ENCODE measurements at regions not wholly inside any gene's neighbourhood (a gene's known extent, or its start where the extent isn't known, plus 50 kb on each side); places are given as distances from the start of the nearest gene placed in this dataset.

DNA sequence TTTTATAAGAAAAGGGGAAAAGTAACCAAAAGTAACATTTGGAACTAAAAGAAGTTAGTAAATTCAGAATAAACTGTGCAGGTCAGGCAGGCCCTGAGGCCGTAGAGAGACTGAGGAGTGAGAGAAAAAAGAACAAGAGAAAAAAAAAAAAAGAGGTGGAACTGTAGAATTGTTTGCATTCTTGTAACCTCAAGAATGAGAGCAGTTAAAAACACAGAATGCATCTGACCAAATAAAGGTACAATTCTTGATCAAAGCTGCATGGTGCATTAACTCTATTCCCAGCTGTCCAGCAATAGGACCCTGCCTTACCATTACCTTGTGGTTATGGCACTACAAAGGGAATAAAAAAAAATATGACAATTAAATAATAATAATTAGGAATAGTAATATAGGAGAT lies 170.1 kb upstream of the SEMA3A start:
- H3K9me3 ChIP-seq (ENCODE audit: insufficient read depth, low read length, severe bottlenecking): no peaks in the 10 kb centered on the region
- DNase-seq (no peak), ATAC-seq (ENCODE audit: insufficient read depth, low read depth) (no peak)
- H3K27ac ChIP-seq (ENCODE audit: low read length): no peak overlapping the region
- no peaks in the 10 kb centered on the region for H3K36me3 ChIP-seq (ENCODE audit: insufficient read depth, low read length)
- no peak overlapping the region for H3K4me2 ChIP-seq (ENCODE audit: insufficient read depth, low read length)
- no peak overlapping the region for H3K4me3 ChIP-seq (ENCODE audit: low read depth in 1 of 2, low read length in 2 of 2)
- H3K4me1 ChIP-seq (ENCODE audit: insufficient read depth, low read length): no peaks in the 10 kb centered on the region
- no peak overlapping the region for H2AFZ ChIP-seq (ENCODE audit: low read depth, low read length)
- no peaks in the 10 kb centered on the region for H4K20me1 ChIP-seq (ENCODE audit: insufficient read depth, low read length)
- H3K79me2 ChIP-seq (ENCODE audit: insufficient read depth, low read length): no peaks in the 10 kb centered on the region
- no peaks in the 10 kb centered on the region for H3K27me3 ChIP-seq (ENCODE audit: insufficient read depth, low read length, poor library complexity)
- TF ChIP-seq, protein P1, sequence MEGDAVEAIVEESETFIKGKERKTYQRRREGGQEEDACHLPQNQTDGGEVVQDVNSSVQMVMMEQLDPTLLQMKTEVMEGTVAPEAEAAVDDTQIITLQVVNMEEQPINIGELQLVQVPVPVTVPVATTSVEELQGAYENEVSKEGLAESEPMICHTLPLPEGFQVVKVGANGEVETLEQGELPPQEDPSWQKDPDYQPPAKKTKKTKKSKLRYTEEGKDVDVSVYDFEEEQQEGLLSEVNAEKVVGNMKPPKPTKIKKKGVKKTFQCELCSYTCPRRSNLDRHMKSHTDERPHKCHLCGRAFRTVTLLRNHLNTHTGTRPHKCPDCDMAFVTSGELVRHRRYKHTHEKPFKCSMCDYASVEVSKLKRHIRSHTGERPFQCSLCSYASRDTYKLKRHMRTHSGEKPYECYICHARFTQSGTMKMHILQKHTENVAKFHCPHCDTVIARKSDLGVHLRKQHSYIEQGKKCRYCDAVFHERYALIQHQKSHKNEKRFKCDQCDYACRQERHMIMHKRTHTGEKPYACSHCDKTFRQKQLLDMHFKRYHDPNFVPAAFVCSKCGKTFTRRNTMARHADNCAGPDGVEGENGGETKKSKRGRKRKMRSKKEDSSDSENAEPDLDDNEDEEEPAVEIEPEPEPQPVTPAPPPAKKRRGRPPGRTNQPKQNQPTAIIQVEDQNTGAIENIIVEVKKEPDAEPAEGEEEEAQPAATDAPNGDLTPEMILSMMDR (IDR thresholded peaks at IDR 0.05; ENCODE audit: borderline replicate concordance, extremely low read depth, low read length, poor library complexity, severe bottlenecking): no peak
- TF ChIP-seq EZH2 (IDR thresholded peaks at IDR 0.05; ENCODE audit: borderline replicate concordance, low read depth, low read length, severe bottlenecking): no peak
- no peak overlapping the region for H3K9ac ChIP-seq (ENCODE audit: low read depth, low read length)

DNA sequence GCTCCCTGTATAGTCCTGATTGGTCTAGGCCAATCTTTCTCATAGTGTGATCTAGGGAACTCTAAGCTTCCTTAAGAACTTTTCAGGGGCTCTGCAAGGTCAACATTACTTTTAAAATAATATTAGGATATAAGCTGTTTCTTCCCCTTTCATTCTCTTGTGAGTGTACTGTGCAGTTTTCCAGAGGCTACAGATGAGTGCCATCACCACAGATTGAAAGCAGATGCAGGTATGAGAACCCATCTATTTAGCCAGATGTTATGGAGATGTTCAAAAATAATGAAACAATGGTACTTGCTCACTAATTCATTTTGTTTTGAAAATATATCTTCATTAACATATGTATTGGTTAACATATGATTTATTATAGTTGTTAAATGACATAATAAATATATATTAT lies 169.2 kb upstream of the SEMA3A start:
- H2AFZ ChIP-seq (ENCODE audit: low read depth, low read length): no peak overlapping the region

DNA sequence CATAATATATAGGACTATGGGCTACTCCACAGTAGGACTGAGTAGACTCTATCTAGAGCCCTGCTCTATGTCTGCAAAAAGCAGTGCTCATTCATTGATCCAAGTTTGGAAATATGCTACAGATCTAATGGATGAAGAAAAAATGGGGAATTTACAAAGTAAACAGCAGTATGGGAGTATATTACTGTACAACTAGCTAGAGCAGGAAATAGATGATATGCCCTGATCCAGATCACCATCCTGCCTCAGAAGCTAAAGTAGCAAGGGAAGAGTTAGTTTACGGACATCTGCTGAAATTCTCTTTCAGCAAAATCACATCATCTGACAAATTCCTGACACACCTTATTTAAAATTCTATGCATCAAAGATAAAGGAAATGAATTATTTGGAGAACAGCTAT lies 168.2 kb upstream of the SEMA3A start:
- no peak for ATAC-seq (ENCODE audit: insufficient read depth, low read depth)
- Histone ChIP-seq H3K79me2 (ENCODE audit: insufficient read depth, low read length) (no peaks in the 10 kb centered on the region), H2AFZ (ENCODE audit: low read depth, low read length) (no peak overlapping the region), H3K27ac (ENCODE audit: low read length) (no peak overlapping the region), H3K9me3 (ENCODE audit: insufficient read depth, low read length, severe bottlenecking) (no peaks in the 10 kb centered on the region), H4K20me1 (ENCODE audit: insufficient read depth, low read length) (no peaks in the 10 kb centered on the region), H3K4me1 (ENCODE audit: insufficient read depth, low read length) (no peaks in the 10 kb centered on the region), H3K36me3 (ENCODE audit: insufficient read depth, low read length) (no peaks in the 10 kb centered on the region), H3K4me3 (ENCODE audit: low read depth in 1 of 2, low read length in 2 of 2) (no peak overlapping the region), H3K4me2 (ENCODE audit: insufficient read depth, low read length) (no peak overlapping the region), H3K9ac (ENCODE audit: low read depth, low read length) (no peak overlapping the region), H3K27me3 (ENCODE audit: insufficient read depth, low read length, poor library complexity) (no peaks in the 10 kb centered on the region)
- DNase-seq: no peak
- TF ChIP-seq, protein P1 (IDR thresholded peaks at IDR 0.05; ENCODE audit: borderline replicate concordance, extremely low read depth, low read length, poor library complexity, severe bottlenecking): no peak
- TF ChIP-seq EZH2 (IDR thresholded peaks at IDR 0.05; ENCODE audit: borderline replicate concordance, low read depth, low read length, severe bottlenecking): no peak

More for the DNA sequence above, 169.2 kb upstream of the SEMA3A start:
- DNase-seq (no peak), ATAC-seq (ENCODE audit: insufficient read depth, low read depth) (no peak)
- no peaks in the 10 kb centered on the region for H4K20me1 ChIP-seq (ENCODE audit: insufficient read depth, low read length)
- no peak overlapping the region for H3K4me2 ChIP-seq (ENCODE audit: insufficient read depth, low read length)
- no peak overlapping the region for H3K27ac ChIP-seq (ENCODE audit: low read length)
- H3K4me3 ChIP-seq (ENCODE audit: low read depth in 1 of 2, low read length in 2 of 2): no peak overlapping the region
- no peaks in the 10 kb centered on the region for H3K9me3 ChIP-seq (ENCODE audit: insufficient read depth, low read length, severe bottlenecking)
- no peaks in the 10 kb centered on the region for H3K27me3 ChIP-seq (ENCODE audit: insufficient read depth, low read length, poor library complexity)
- TF ChIP-seq EZH2 (IDR thresholded peaks at IDR 0.05; ENCODE audit: borderline replicate concordance, low read depth, low read length, severe bottlenecking): no peak
- TF ChIP-seq, protein P1 (IDR thresholded peaks at IDR 0.05; ENCODE audit: borderline replicate concordance, extremely low read depth, low read length, poor library complexity, severe bottlenecking): no peak
- no peak overlapping the region for H3K9ac ChIP-seq (ENCODE audit: low read depth, low read length)
- H3K79me2 ChIP-seq (ENCODE audit: insufficient read depth, low read length): no peaks in the 10 kb centered on the region
- H3K36me3 ChIP-seq (ENCODE audit: insufficient read depth, low read length): no peaks in the 10 kb centered on the region
- no peaks in the 10 kb centered on the region for H3K4me1 ChIP-seq (ENCODE audit: insufficient read depth, low read length)

- no peak overlapping the region for H3K27ac ChIP-seq (ENCODE audit: low read length)
- H2AFZ ChIP-seq (ENCODE audit: low read depth, low read length): no peak overlapping the region
- no peaks in the 10 kb centered on the region for H3K27me3 ChIP-seq (ENCODE audit: insufficient read depth, low read length, poor library complexity)
- no peak for ATAC-seq (ENCODE audit: insufficient read depth, low read depth)
- TF ChIP-seq, protein P1 (IDR thresholded peaks at IDR 0.05; ENCODE audit: borderline replicate concordance, extremely low read depth, low read length, poor library complexity, severe bottlenecking): no peak
- TF ChIP-seq EZH2 (IDR thresholded peaks at IDR 0.05; ENCODE audit: borderline replicate concordance, low read depth, low read length, severe bottlenecking): no peak
- H3K79me2 ChIP-seq (ENCODE audit: insufficient read depth, low read length): no peaks in the 10 kb centered on the region
- H3K4me3 ChIP-seq (ENCODE audit: low read depth in 1 of 2, low read length in 2 of 2): no peak overlapping the region
- no peak overlapping the region for H3K9ac ChIP-seq (ENCODE audit: low read depth, low read length)
- no peak overlapping the region for H3K4me2 ChIP-seq (ENCODE audit: insufficient read depth, low read length)
- no peak for DNase-seq
- H3K4me1 ChIP-seq (ENCODE audit: insufficient read depth, low read length): no peaks in the 10 kb centered on the region
- H3K36me3 ChIP-seq (ENCODE audit: insufficient read depth, low read length): no peaks in the 10 kb centered on the region
- H3K9me3 ChIP-seq (ENCODE audit: insufficient read depth, low read length, severe bottlenecking): no peaks in the 10 kb centered on the region
- no peaks in the 10 kb centered on the region for H4K20me1 ChIP-seq (ENCODE audit: insufficient read depth, low read length)
Observed at GRCh38 chr7:84362360-84362759, 167.8 kb upstream of the SEMA3A start.

Measured in DND-41 (cell line).